HUES64 (cell line): ENCODE measurements at regions not wholly inside any gene's neighbourhood (a gene's known extent, or its start where the extent isn't known, plus 50 kb on each side); places are given as distances from the start of the nearest gene placed in this dataset.

Source experiments
- H3K27ac ChIP-seq: 2 replicates; pipeline ENCODE4 v1.7.0; 2013; ENCODE audit warnings: low read depth, low read length, inconsistent platforms
- H3K27me3 ChIP-seq: 2 replicates; pipeline ENCODE4 v1.6.1; 2013; ENCODE audit warnings: mild to moderate bottlenecking, low read length; ENCODE audit not compliant: insufficient read depth
- H3K36me3 ChIP-seq: 2 replicates; pipeline ENCODE4 v1.6.1; 2013; ENCODE audit warnings: mild to moderate bottlenecking, low read length; ENCODE audit not compliant: insufficient read depth
- H3K4me1 ChIP-seq: 2 replicates; pipeline ENCODE4 v1.6.1; 2013; ENCODE audit warnings: mild to moderate bottlenecking, low read length, moderate library complexity; ENCODE audit not compliant: insufficient read depth
- H3K4me3 ChIP-seq: 2 replicates; pipeline ENCODE4 v1.5.1; 2013; ENCODE audit warnings: mild to moderate bottlenecking, low read length, moderate library complexity
- H3K9ac ChIP-seq: 2 replicates; pipeline ENCODE4 v1.6.1; 2013; ENCODE audit warnings: mild to moderate bottlenecking, low read depth, low read length
- H3K9me3 ChIP-seq: 2 replicates; pipeline ENCODE4 v1.6.1; 2013; ENCODE audit warnings: low read depth, low read length; ENCODE audit not compliant: insufficient read depth
- WGBS: fragments of 150-250, 120-280 bp; methylation state at CpG from one replicate; pipeline ENCODE4 v1.1.7; 2013; ENCODE audit warnings: missing lambda C conversion rate; 5-methylcytosine and 5-hydroxymethylcytosine counted together

GRCh38 chr7:27299861-27300260 lies 57.3 kb downstream of the EVX1 start:
- no peaks in the 10 kb centered on the region for H3K36me3 ChIP-seq
- 92% methylated on average over 3 of the region's 3 CpGs for WGBS
- H3K27me3 ChIP-seq = no peaks in the 10 kb centered on the region
- H3K4me3 ChIP-seq = no peak overlapping the region
- H3K4me1 ChIP-seq = no peaks in the 10 kb centered on the region
- H3K9ac ChIP-seq = no peak overlapping the region
- H3K9me3 ChIP-seq = no peaks in the 10 kb centered on the region
- H3K27ac ChIP-seq = no peak overlapping the region

- Histone ChIP-seq H3K4me1 (no peaks in the 10 kb centered on the region), H3K9ac (no peak overlapping the region), H3K4me3 (no peak overlapping the region), H3K27me3 (no peaks in the 10 kb centered on the region), H3K27ac (no peak overlapping the region), H3K36me3 (no peaks in the 10 kb centered on the region), H3K9me3 (no peaks in the 10 kb centered on the region)
- WGBS = 96% methylated on average over 3 of the region's 3 CpGs
Observed at GRCh38 chr7:27300421-27300820, 57.8 kb downstream of the EVX1 start.

GRCh38 chr7:27302590-27302989 lies 60.0 kb downstream of the EVX1 start:
- WGBS = 88% methylated on average over 2 of the region's 2 CpGs
- H3K27me3 ChIP-seq = no peaks in the 10 kb centered on the region
- H3K9ac ChIP-seq = no peak overlapping the region
- H3K36me3 ChIP-seq = no peaks in the 10 kb centered on the region
- H3K4me1 ChIP-seq = no peaks in the 10 kb centered on the region
- no peak overlapping the region for H3K4me3 ChIP-seq
- no peak overlapping the region for H3K27ac ChIP-seq
- H3K9me3 ChIP-seq = no peaks in the 10 kb centered on the region

- WGBS = 87% methylated on average over 5 of the region's 5 CpGs
- H3K27ac ChIP-seq = no peak overlapping the region
- H3K4me1 ChIP-seq = no peaks in the 10 kb centered on the region
- no peaks in the 10 kb centered on the region for H3K27me3 ChIP-seq
- no peak overlapping the region for H3K9ac ChIP-seq
- no peak overlapping the region for H3K4me3 ChIP-seq
- no peaks in the 10 kb centered on the region for H3K9me3 ChIP-seq
- no peaks in the 10 kb centered on the region for H3K36me3 ChIP-seq
Observed at GRCh38 chr7:27303026-27303425, 60.4 kb downstream of the EVX1 start.

GRCh38 chr7:27305854-27306253 lies 63.3 kb downstream of the EVX1 start:
- H3K27me3 ChIP-seq = no peaks in the 10 kb centered on the region
- H3K36me3 ChIP-seq = no peaks in the 10 kb centered on the region
- no peaks in the 10 kb centered on the region for H3K4me1 ChIP-seq
- 96% methylated on average over 6 of the region's 6 CpGs for WGBS
- H3K9me3 ChIP-seq = no peaks in the 10 kb centered on the region
- H3K4me3 ChIP-seq = no peak overlapping the region
- H3K9ac ChIP-seq = no peak overlapping the region
- H3K27ac ChIP-seq = no peak overlapping the region

GRCh38 chr7:27312820-27313219 lies 70.2 kb downstream of the EVX1 start:
- no peak overlapping the region for H3K9ac ChIP-seq
- no peaks in the 10 kb centered on the region for H3K27me3 ChIP-seq
- H3K36me3 ChIP-seq = no peaks in the 10 kb centered on the region
- peaks cover 4% of the 10 kb centered on the region; the same call in 1 of the 2 replicates for H3K4me1 ChIP-seq
- H3K27ac ChIP-seq = no peak overlapping the region
- H3K9me3 ChIP-seq = no peaks in the 10 kb centered on the region
- no peak overlapping the region for H3K4me3 ChIP-seq
- 80% methylated on average over 4 of the region's 4 CpGs for WGBS

GRCh38 chr7:27314111-27314510 lies 71.5 kb downstream of the EVX1 start:
- H3K36me3 ChIP-seq = no peaks in the 10 kb centered on the region
- no peak overlapping the region for H3K27ac ChIP-seq
- H3K9me3 ChIP-seq = no peaks in the 10 kb centered on the region
- WGBS = 92% methylated on average over 3 of the region's 3 CpGs
- no peak overlapping the region for H3K4me3 ChIP-seq
- H3K9ac ChIP-seq = no peak overlapping the region
- no peaks in the 10 kb centered on the region for H3K27me3 ChIP-seq
- peaks cover 4% of the 10 kb centered on the region; the same call in 1 of the 2 replicates for H3K4me1 ChIP-seq

- H3K4me3 ChIP-seq = no peak overlapping the region
- no peak overlapping the region for H3K9ac ChIP-seq
- no peaks in the 10 kb centered on the region for H3K9me3 ChIP-seq
- peaks cover 4% of the 10 kb centered on the region; the same call in 1 of the 2 replicates for H3K4me1 ChIP-seq
- H3K27ac ChIP-seq = no peak overlapping the region
- no peaks in the 10 kb centered on the region for H3K36me3 ChIP-seq
- 98% methylated on average over 5 of the region's 5 CpGs for WGBS
- H3K27me3 ChIP-seq = no peaks in the 10 kb centered on the region
Observed at GRCh38 chr7:27315066-27315465, 72.5 kb downstream of the EVX1 start.

GRCh38 chr7:27316311-27316710 lies 73.7 kb downstream of the EVX1 start:
- Histone ChIP-seq H3K4me1 (peaks cover 4% of the 10 kb centered on the region; the same call in 1 of the 2 replicates), H3K9ac (no peak overlapping the region), H3K36me3 (no peaks in the 10 kb centered on the region), H3K27me3 (no peaks in the 10 kb centered on the region), H3K27ac (no peak overlapping the region), H3K4me3 (no peak overlapping the region), H3K9me3 (no peaks in the 10 kb centered on the region)
- WGBS = 93% methylated on average over 3 of the region's 3 CpGs

- no peak overlapping the region for H3K27ac ChIP-seq
- no peak overlapping the region for H3K9ac ChIP-seq
- H3K36me3 ChIP-seq = no peaks in the 10 kb centered on the region
- H3K9me3 ChIP-seq = no peaks in the 10 kb centered on the region
- H3K27me3 ChIP-seq = no peaks in the 10 kb centered on the region
- H3K4me1 ChIP-seq = no peaks in the 10 kb centered on the region
- H3K4me3 ChIP-seq = no peak overlapping the region
Observed at GRCh38 chr7:27324246-27324645, 81.6 kb downstream of the EVX1 start.

GRCh38 chr7:27329909-27330308 lies 87.3 kb downstream of the EVX1 start:
- WGBS = 56% methylated on average over 1 of the region's 1 CpG
- Histone ChIP-seq H3K4me1 (no peaks in the 10 kb centered on the region), H3K9me3 (peaks cover 5% of the 10 kb centered on the region; the same call in 1 of the 2 replicates), H3K4me3 (no peak overlapping the region), H3K27me3 (no peaks in the 10 kb centered on the region), H3K36me3 (no peaks in the 10 kb centered on the region), H3K27ac (no peak overlapping the region), H3K9ac (no peak overlapping the region)

GRCh38 chr7:27339478-27339877 lies 96.9 kb downstream of the EVX1 start:
- WGBS = 100% methylated on average over 2 of the region's 2 CpGs
- Histone ChIP-seq H3K4me3 (no peak overlapping the region), H3K36me3 (no peaks in the 10 kb centered on the region), H3K27me3 (no peaks in the 10 kb centered on the region), H3K9me3 (no peaks in the 10 kb centered on the region), H3K27ac (no peak overlapping the region), H3K9ac (no peak overlapping the region), H3K4me1 (peaks cover 5% of the 10 kb centered on the region; the same call in 1 of the 2 replicates)
